Suprapubic skin (tissue), 4 donors: ENCODE measurements at regions not wholly inside any gene's neighbourhood (a gene's known extent, or its start where the extent isn't known, plus 50 kb on each side); places are given as distances from the start of the nearest gene placed in this dataset.

ENCODE experiments used
- DNase-seq, 2 donors: peaks; one replicate each; pipeline ENCODE4 v3.0.0-alpha.2; 2019; ENCODE audit warnings: low spot score in 2 of 2
- H3K27ac ChIP-seq: fragments of 200-600 bp; sonication (generic); one replicate; pipeline ENCODE4 v1.5.1; 2019
- H3K27me3 ChIP-seq: fragments of 200-600 bp; sonication (generic); one replicate; pipeline ENCODE4 v1.5.1; 2019
- H3K36me3 ChIP-seq: fragments of 200-600 bp; sonication (generic); one replicate; pipeline ENCODE4 v1.5.1; 2019
- H3K4me1 ChIP-seq: fragments of 200-600 bp; sonication (generic); one replicate; pipeline ENCODE4 v1.5.1; 2019
- H3K4me3 ChIP-seq: fragments of 200-600 bp; sonication (generic); one replicate; pipeline ENCODE4 v1.5.1; 2019; ENCODE audit warnings: mild to moderate bottlenecking
- H3K9me3 ChIP-seq: fragments of 200-600 bp; sonication (generic); one replicate; pipeline ENCODE4 v1.5.1; 2019
- CTCF ChIP-seq, 2 donors: fragments of 200-600 bp in 1 of 2; fragments of 450-650 bp in 1 of 2; sonication (generic) in 1 of 2; IDR thresholded peaks; one replicate each; pipeline ENCODE4 v1.5.1; 2016 to 2019; ENCODE audit warnings: antibody characterized with exemption in 2 of 2, mild to moderate bottlenecking in 1 of 2, moderate library complexity in 1 of 2
- EP300 ChIP-seq: sonication (generic); formaldehyde crosslinking; IDR thresholded peaks from one replicate; pipeline ENCODE4 v1.6.1; 2017; ENCODE audit warnings: antibody characterized with exemption
- POLR2A ChIP-seq, 2 donors: fragments of 450-650 bp; IDR thresholded peaks; one replicate each; pipeline ENCODE4 v1.6.1; 2017; ENCODE audit warnings: antibody characterized with exemption in 2 of 2, mild to moderate bottlenecking in 2 of 2, moderate library complexity in 2 of 2
- POLR2AphosphoS5 ChIP-seq, 3 donors: sonication (generic); formaldehyde crosslinking; IDR thresholded peaks; one replicate each; pipeline ENCODE4 v1.6.1; 2017; ENCODE audit warnings: antibody characterized with exemption in 3 of 3
- WGBS: methylation state at CpG from one replicate; pipeline ENCODE4 v1.1.5; 2018; 5-methylcytosine and 5-hydroxymethylcytosine counted together

GRCh38 chr16:86893506-86893905, 315.2 kb downstream of the FOXL1 start:
- H3K9me3 ChIP-seq, result no peaks in the 10 kb centered on the region
- DNase-seq, result no peak
- H3K4me3 ChIP-seq, result no peak overlapping the region
- H3K27ac ChIP-seq, result no peak overlapping the region
- H3K4me1 ChIP-seq, result no peaks in the 10 kb centered on the region
- TF ChIP-seq POLR2A (IDR thresholded peaks at IDR 0.05) (no peak), EP300 (no peak), CTCF (IDR thresholded peaks at IDR 0.05) (no peak), POLR2AphosphoS5 (IDR thresholded peaks at IDR 0.05) (no peak)
- 84% methylated on average over 10 of the region's 10 CpGs for WGBS
- H3K36me3 ChIP-seq, result no peaks in the 10 kb centered on the region
- H3K27me3 ChIP-seq, result peaks cover 52% of the 10 kb centered on the region

- H3K4me1 ChIP-seq, result no peaks in the 10 kb centered on the region
- H3K9me3 ChIP-seq, result no peaks in the 10 kb centered on the region
- 83% methylated on average over 18 of the region's 24 CpGs for WGBS
- H3K36me3 ChIP-seq, result no peaks in the 10 kb centered on the region
- H3K27me3 ChIP-seq, result peaks cover 49% of the 10 kb centered on the region
- no peak for DNase-seq
- TF ChIP-seq CTCF (IDR thresholded peaks at IDR 0.05) (no peak), EP300 (no peak), POLR2AphosphoS5 (IDR thresholded peaks at IDR 0.05) (no peak), POLR2A (IDR thresholded peaks at IDR 0.05) (no peak)
- H3K27ac ChIP-seq, result no peak overlapping the region
- H3K4me3 ChIP-seq, result no peak overlapping the region
Observed at GRCh38 chr16:86894029-86894567, 315.7 kb downstream of the FOXL1 start.

- H3K9me3 ChIP-seq, result no peaks in the 10 kb centered on the region
- peaks cover 49% of the 10 kb centered on the region for H3K27me3 ChIP-seq
- DNase-seq, result no peak
- H3K27ac ChIP-seq, result no peak overlapping the region
- no peaks in the 10 kb centered on the region for H3K4me1 ChIP-seq
- no peak overlapping the region for H3K4me3 ChIP-seq
- no peak for TF ChIP-seq EP300
- TF ChIP-seq POLR2AphosphoS5 (IDR thresholded peaks at IDR 0.05), result no peak
- no peak for TF ChIP-seq CTCF (IDR thresholded peaks at IDR 0.05)
- no peak for TF ChIP-seq POLR2A (IDR thresholded peaks at IDR 0.05)
- no peaks in the 10 kb centered on the region for H3K36me3 ChIP-seq
- 71% methylated on average over 15 of the region's 15 CpGs for WGBS
Observed at GRCh38 chr16:86894925-86895324, 316.6 kb downstream of the FOXL1 start.

GRCh38 chr16:86895606-86896005, 317.3 kb downstream of the FOXL1 start:
- 58% methylated on average over 11 of the region's 11 CpGs for WGBS
- H3K36me3 ChIP-seq, result no peaks in the 10 kb centered on the region
- H3K27me3 ChIP-seq, result peaks cover 49% of the 10 kb centered on the region
- no peak for DNase-seq
- no peaks in the 10 kb centered on the region for H3K9me3 ChIP-seq
- TF ChIP-seq POLR2AphosphoS5 (IDR thresholded peaks at IDR 0.05) (no peak), EP300 (no peak), CTCF (IDR thresholded peaks at IDR 0.05) (no peak), POLR2A (IDR thresholded peaks at IDR 0.05) (no peak)
- H3K27ac ChIP-seq, result no peak overlapping the region
- no peaks in the 10 kb centered on the region for H3K4me1 ChIP-seq
- H3K4me3 ChIP-seq, result no peak overlapping the region

- Histone ChIP-seq H3K9me3 (no peaks in the 10 kb centered on the region), H3K4me1 (no peaks in the 10 kb centered on the region), H3K4me3 (no peak overlapping the region), H3K36me3 (no peaks in the 10 kb centered on the region), H3K27me3 (peaks cover 39% of the 10 kb centered on the region), H3K27ac (no peak overlapping the region)
- WGBS, result 91% methylated on average over 9 of the region's 9 CpGs
- TF ChIP-seq POLR2A (IDR thresholded peaks at IDR 0.05) (no peak), POLR2AphosphoS5 (IDR thresholded peaks at IDR 0.05) (no peak), EP300 (no peak), CTCF (IDR thresholded peaks at IDR 0.05) (no peak)
- DNase-seq, result no peak
Observed at GRCh38 chr16:86896976-86897375, 318.6 kb downstream of the FOXL1 start.
